ENCODE measurements at regions not wholly inside any gene's neighbourhood (a gene's known extent, or its start where the extent isn't known, plus 50 kb on each side); places are given as distances from the start of the nearest gene placed in this dataset.

DNA sequence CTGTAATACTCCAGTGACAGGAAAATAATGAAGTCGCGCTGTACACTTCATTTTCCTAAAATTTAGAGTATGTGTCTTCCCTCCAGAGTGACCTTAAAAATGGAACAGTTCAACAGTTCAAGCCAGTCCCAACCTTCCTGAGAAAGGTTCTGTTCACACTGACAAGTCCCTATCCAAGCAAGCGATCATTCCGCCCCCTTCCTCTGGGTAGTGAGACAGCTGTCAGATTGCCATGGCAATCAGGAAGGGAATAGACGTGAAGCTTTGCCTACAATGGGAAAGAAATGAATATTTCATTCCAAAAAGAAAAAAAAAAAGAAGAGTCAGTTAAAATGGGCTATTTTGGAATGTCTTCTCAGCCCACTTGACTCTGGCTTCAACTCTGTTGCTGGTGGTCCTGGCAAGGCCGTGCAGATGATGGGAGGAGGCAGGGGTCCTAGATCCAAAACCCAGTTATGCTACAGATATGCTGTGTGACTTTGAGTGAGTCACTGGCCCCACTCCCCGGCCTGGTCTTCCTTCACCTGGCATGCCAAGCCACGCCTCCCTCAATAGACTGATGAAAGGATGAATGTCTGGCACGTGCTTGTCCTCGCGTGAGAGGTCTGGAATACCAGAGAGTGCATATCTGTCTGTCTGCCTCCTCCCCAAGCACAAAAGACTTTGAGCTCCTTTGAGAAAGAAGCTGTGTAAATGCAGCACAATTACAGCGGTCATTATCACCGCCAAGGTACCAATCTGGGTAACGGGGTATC is 165.8 kb upstream of the WWC1 start:
- no peak overlapping the region for H4K8ac ChIP-seq (ENCODE audit: low read length)
- no peak overlapping the region for H3K18ac ChIP-seq (ENCODE audit: low read depth in 1 of 2, low read length in 2 of 2)
- no peak overlapping the region for H2BK12ac ChIP-seq (ENCODE audit: low read length in 2 of 2)
- no peaks in the 10 kb centered on the region for H3K79me1 ChIP-seq (replicated peaks; ENCODE audit: low read length, poor library complexity, severe bottlenecking)
- no peak overlapping the region for H3K27ac ChIP-seq (ENCODE audit: low read length, poor library complexity, severe bottlenecking)
- no peak overlapping the region for H2BK15ac ChIP-seq (ENCODE audit: low read depth, poor library complexity, severe bottlenecking)
- H2AFZ ChIP-seq (ENCODE audit: low read depth, low read length): no peak overlapping the region
- H3K9me3 ChIP-seq (ENCODE audit: control insufficient read depth, low read length): no peaks in the 10 kb centered on the region
- peaks cover 0 to 33% of the 10 kb centered on the region in 2 experiments for H3K36me3 ChIP-seq (ENCODE audit: control insufficient read depth in 1 of 2, insufficient read depth in 2 of 2, low read depth in 1 of 2, low read length in 2 of 2)
- H3K27me3 ChIP-seq (ENCODE audit: control insufficient read depth in 1 of 2, insufficient read depth in 1 of 2, low read length in 2 of 2): peaks cover 0 to 21% of the 10 kb centered on the region in 2 experiments
- no peak overlapping the region for H3K23ac ChIP-seq (ENCODE audit: low read length in 2 of 2)
- no peak overlapping the region for H3K4me2 ChIP-seq (ENCODE audit: low read length, poor library complexity, severe bottlenecking)
- peaks cover 1% of the 10 kb centered on the region for H3K4me1 ChIP-seq (ENCODE audit: control insufficient read depth, insufficient read depth, low read depth, low read length)
- H2AK5ac ChIP-seq (ENCODE audit: low read length, severe bottlenecking): no peak overlapping the region
- no peak overlapping the region for H3K4me3 ChIP-seq (ENCODE audit: insufficient read depth in 1 of 2, low read depth in 1 of 2, low read length in 2 of 2)
- H3K14ac ChIP-seq (ENCODE audit: low read length in 2 of 2): no peak overlapping the region
- no peak overlapping the region for H3K9ac ChIP-seq (ENCODE audit: low read length)
- DNase-seq: no peak
- no peak overlapping the region for H3K4ac ChIP-seq (ENCODE audit: low read depth in 1 of 2, low read length in 2 of 2)
- H2BK5ac ChIP-seq (ENCODE audit: low read depth, low read length, poor library complexity, severe bottlenecking): no peak overlapping the region
- H2BK120ac ChIP-seq (ENCODE audit: low read depth, low read length): no peak overlapping the region
- WGBS: 91% methylated on average over 14 of the region's 14 CpGs
- no peak overlapping the region for H4K91ac ChIP-seq (ENCODE audit: low read length)

DNA sequence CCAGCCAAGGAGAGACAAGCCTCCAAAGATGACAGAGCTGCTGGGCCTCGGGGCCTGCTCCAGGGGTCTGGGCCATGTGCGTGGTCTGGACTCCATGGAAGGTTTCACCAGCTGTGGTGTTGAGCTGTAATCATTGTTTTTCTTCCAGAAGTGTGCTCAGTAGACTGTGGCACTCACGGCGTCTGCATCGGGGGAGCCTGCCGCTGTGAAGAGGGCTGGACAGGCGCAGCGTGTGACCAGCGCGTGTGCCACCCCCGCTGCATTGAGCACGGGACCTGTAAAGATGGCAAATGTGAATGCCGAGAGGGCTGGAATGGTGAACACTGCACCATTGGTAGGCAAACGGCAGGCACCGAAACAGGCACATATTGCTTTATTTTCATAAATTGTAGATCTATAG is 164.8 kb upstream of the WWC1 start:
- H3K4me1 ChIP-seq (ENCODE audit: control insufficient read depth, insufficient read depth, low read depth, low read length): peaks cover 1% of the 10 kb centered on the region
- DNase-seq: no peak
- H2AFZ ChIP-seq (ENCODE audit: low read depth, low read length): no peak overlapping the region
- H3K9me3 ChIP-seq (ENCODE audit: control insufficient read depth, low read length): no peaks in the 10 kb centered on the region
- no peak overlapping the region for H3K9ac ChIP-seq (ENCODE audit: low read length)
- peaks cover 0 to 26% of the 10 kb centered on the region in 2 experiments for H3K27me3 ChIP-seq (ENCODE audit: control insufficient read depth in 1 of 2, insufficient read depth in 1 of 2, low read length in 2 of 2)
- no peak overlapping the region for H2BK5ac ChIP-seq (ENCODE audit: low read depth, low read length, poor library complexity, severe bottlenecking)
- no peak overlapping the region for H3K4me3 ChIP-seq (ENCODE audit: insufficient read depth in 1 of 2, low read depth in 1 of 2, low read length in 2 of 2)
- H3K27ac ChIP-seq (ENCODE audit: low read length, poor library complexity, severe bottlenecking): no peak overlapping the region
- 93% methylated on average over 13 of the region's 15 CpGs for WGBS
- no peaks in the 10 kb centered on the region for H3K79me1 ChIP-seq (replicated peaks; ENCODE audit: low read length, poor library complexity, severe bottlenecking)
- no peak overlapping the region for H2BK12ac ChIP-seq (ENCODE audit: low read length in 2 of 2)
- no peak overlapping the region for H3K4ac ChIP-seq (ENCODE audit: low read depth in 1 of 2, low read length in 2 of 2)
- no peak overlapping the region for H3K14ac ChIP-seq (ENCODE audit: low read length in 2 of 2)
- no peak overlapping the region for H3K18ac ChIP-seq (ENCODE audit: low read depth in 1 of 2, low read length in 2 of 2)
- no peak overlapping the region for H4K91ac ChIP-seq (ENCODE audit: low read length)
- H3K4me2 ChIP-seq (ENCODE audit: low read length, poor library complexity, severe bottlenecking): no peak overlapping the region
- H2BK15ac ChIP-seq (ENCODE audit: low read depth, poor library complexity, severe bottlenecking): no peak overlapping the region
- no peak overlapping the region for H4K8ac ChIP-seq (ENCODE audit: low read length)
- no peak overlapping the region for H3K23ac ChIP-seq (ENCODE audit: low read length in 2 of 2)
- H2BK120ac ChIP-seq (ENCODE audit: low read depth, low read length): no peak overlapping the region
- H3K36me3 ChIP-seq (ENCODE audit: control insufficient read depth in 1 of 2, insufficient read depth in 2 of 2, low read depth in 1 of 2, low read length in 2 of 2): peaks cover 0 to 34% of the 10 kb centered on the region in 2 experiments
- H2AK5ac ChIP-seq (ENCODE audit: low read length, severe bottlenecking): no peak overlapping the region

DNA sequence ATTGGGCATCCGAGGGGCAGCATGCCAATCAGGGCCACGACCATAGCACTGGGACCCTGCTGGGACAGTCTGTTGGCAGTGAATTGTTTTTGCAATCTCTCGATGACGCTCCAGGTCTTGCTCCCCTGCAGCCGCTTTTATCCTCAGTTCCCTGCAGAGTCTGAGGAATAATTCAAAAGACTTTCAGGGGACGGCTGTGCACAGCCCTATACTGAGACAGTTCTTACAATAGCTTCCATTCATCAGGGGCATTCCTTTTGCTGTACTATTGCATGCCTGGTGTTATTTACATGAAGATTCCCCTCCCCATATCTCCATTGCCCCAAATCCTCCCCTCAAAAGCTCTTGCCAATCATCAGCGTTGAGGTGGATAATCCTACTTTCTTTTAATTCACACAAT is 163.3 kb upstream of the WWC1 start:
- H3K23ac ChIP-seq (ENCODE audit: low read length in 2 of 2): no peak overlapping the region
- H2BK12ac ChIP-seq (ENCODE audit: low read length in 2 of 2): no peak overlapping the region
- H3K4me3 ChIP-seq (ENCODE audit: insufficient read depth in 1 of 2, low read depth in 1 of 2, low read length in 2 of 2): no peak overlapping the region
- H3K14ac ChIP-seq (ENCODE audit: low read length in 2 of 2): no peak overlapping the region
- no peak overlapping the region for H2BK15ac ChIP-seq (ENCODE audit: low read depth, poor library complexity, severe bottlenecking)
- no peaks in the 10 kb centered on the region for H3K79me1 ChIP-seq (replicated peaks; ENCODE audit: low read length, poor library complexity, severe bottlenecking)
- no peak overlapping the region for H2BK5ac ChIP-seq (ENCODE audit: low read depth, low read length, poor library complexity, severe bottlenecking)
- H4K91ac ChIP-seq (ENCODE audit: low read length): no peak overlapping the region
- H3K4ac ChIP-seq (ENCODE audit: low read depth in 1 of 2, low read length in 2 of 2): no peak overlapping the region
- H3K4me1 ChIP-seq (ENCODE audit: control insufficient read depth, insufficient read depth, low read depth, low read length): peaks cover 1% of the 10 kb centered on the region
- no peak overlapping the region for H3K4me2 ChIP-seq (ENCODE audit: low read length, poor library complexity, severe bottlenecking)
- no peaks in the 10 kb centered on the region for H3K9me3 ChIP-seq (ENCODE audit: control insufficient read depth, low read length)
- DNase-seq: no peak
- 73% methylated on average over 7 of the region's 7 CpGs for WGBS
- no peak overlapping the region for H4K8ac ChIP-seq (ENCODE audit: low read length)
- no peak overlapping the region for H2BK120ac ChIP-seq (ENCODE audit: low read depth, low read length)
- peaks cover 0 to 34% of the 10 kb centered on the region in 2 experiments for H3K36me3 ChIP-seq (ENCODE audit: control insufficient read depth in 1 of 2, insufficient read depth in 2 of 2, low read depth in 1 of 2, low read length in 2 of 2)
- no peak overlapping the region for H3K27ac ChIP-seq (ENCODE audit: low read length, poor library complexity, severe bottlenecking)
- no peak overlapping the region for H3K9ac ChIP-seq (ENCODE audit: low read length)
- no peak overlapping the region for H3K18ac ChIP-seq (ENCODE audit: low read depth in 1 of 2, low read length in 2 of 2)
- no peak overlapping the region for H2AFZ ChIP-seq (ENCODE audit: low read depth, low read length)
- H2AK5ac ChIP-seq (ENCODE audit: low read length, severe bottlenecking): no peak overlapping the region
- H3K27me3 ChIP-seq (ENCODE audit: control insufficient read depth in 1 of 2, insufficient read depth in 1 of 2, low read length in 2 of 2): peaks cover 0 to 26% of the 10 kb centered on the region in 2 experiments

DNA sequence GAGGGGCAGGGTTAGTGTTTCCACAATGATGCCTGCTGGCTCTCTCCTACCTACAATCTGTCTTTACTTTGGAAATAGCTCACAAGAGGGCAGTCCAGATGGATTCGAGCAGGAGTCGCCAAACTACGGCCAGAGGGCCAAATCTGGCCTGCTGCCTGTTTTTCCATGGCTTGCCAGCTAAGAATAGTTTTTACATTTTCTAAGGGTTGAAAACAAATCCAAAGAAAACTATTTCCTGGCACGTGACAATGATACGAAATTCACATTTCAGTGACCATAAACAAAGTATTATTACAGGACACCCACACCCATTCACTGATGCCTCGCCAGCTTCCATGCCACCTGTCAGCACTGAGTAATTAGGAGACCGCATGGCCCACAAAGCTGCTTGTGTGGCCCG is 162.9 kb upstream of the WWC1 start:
- Histone ChIP-seq H3K4me2 (ENCODE audit: low read length, poor library complexity, severe bottlenecking) (no peak overlapping the region), H2BK12ac (ENCODE audit: low read length in 2 of 2) (no peak overlapping the region)
- 86% methylated on average over 8 of the region's 8 CpGs for WGBS

More for the DNA sequence above, 162.9 kb upstream of the WWC1 start:
- Histone ChIP-seq H3K4me3 (ENCODE audit: insufficient read depth in 1 of 2, low read depth in 1 of 2, low read length in 2 of 2) (no peak overlapping the region), H2BK5ac (ENCODE audit: low read depth, low read length, poor library complexity, severe bottlenecking) (no peak overlapping the region), H3K23ac (ENCODE audit: low read length in 2 of 2) (no peak overlapping the region), H3K27me3 (ENCODE audit: control insufficient read depth in 1 of 2, insufficient read depth in 1 of 2, low read length in 2 of 2) (peaks cover 0 to 26% of the 10 kb centered on the region in 2 experiments), H2AK5ac (ENCODE audit: low read length, severe bottlenecking) (no peak overlapping the region), H2AFZ (ENCODE audit: low read depth, low read length) (no peak overlapping the region), H2BK15ac (ENCODE audit: low read depth, poor library complexity, severe bottlenecking) (no peak overlapping the region), H3K9ac (ENCODE audit: low read length) (no peak overlapping the region), H3K27ac (ENCODE audit: low read length, poor library complexity, severe bottlenecking) (no peak overlapping the region), H3K4ac (ENCODE audit: low read depth in 1 of 2, low read length in 2 of 2) (no peak overlapping the region), H3K9me3 (ENCODE audit: control insufficient read depth, low read length) (no peaks in the 10 kb centered on the region), H3K18ac (ENCODE audit: low read depth in 1 of 2, low read length in 2 of 2) (no peak overlapping the region), H4K8ac (ENCODE audit: low read length) (no peak overlapping the region), H2BK120ac (ENCODE audit: low read depth, low read length) (no peak overlapping the region), H3K79me1 (replicated peaks; ENCODE audit: low read length, poor library complexity, severe bottlenecking) (no peaks in the 10 kb centered on the region), H3K14ac (ENCODE audit: low read length in 2 of 2) (no peak overlapping the region), H4K91ac (ENCODE audit: low read length) (no peak overlapping the region), H3K4me1 (ENCODE audit: control insufficient read depth, insufficient read depth, low read depth, low read length) (peaks cover 1% of the 10 kb centered on the region), H3K36me3 (ENCODE audit: control insufficient read depth in 1 of 2, insufficient read depth in 2 of 2, low read depth in 1 of 2, low read length in 2 of 2) (peaks cover 0 to 34% of the 10 kb centered on the region in 2 experiments)
- no peak for DNase-seq
